HG02798 (cell line): ENCODE measurements at regions not wholly inside any gene's neighbourhood (a gene's known extent, or its start where the extent isn't known, plus 50 kb on each side); places are given as distances from the start of the nearest gene placed in this dataset.
"Not testable (repeated sequence)": the region's sequence is repeated elsewhere in the genome, so short reads cannot be mapped to it uniquely, and the experiment has no call there.

Experiments
- ATAC-seq: cut with Tn5 transposase; IDR thresholded peaks from one replicate; pipeline ENCODE4 v1.9.1; 2021; ENCODE audit warnings: mild to moderate bottlenecking; ENCODE audit not compliant: unreplicated experiment, poor library complexity

GRCh38 chr6:144921206-144921975 lies 636.3 kb downstream of the UTRN start:
- ATAC-seq: no peak

DNA sequence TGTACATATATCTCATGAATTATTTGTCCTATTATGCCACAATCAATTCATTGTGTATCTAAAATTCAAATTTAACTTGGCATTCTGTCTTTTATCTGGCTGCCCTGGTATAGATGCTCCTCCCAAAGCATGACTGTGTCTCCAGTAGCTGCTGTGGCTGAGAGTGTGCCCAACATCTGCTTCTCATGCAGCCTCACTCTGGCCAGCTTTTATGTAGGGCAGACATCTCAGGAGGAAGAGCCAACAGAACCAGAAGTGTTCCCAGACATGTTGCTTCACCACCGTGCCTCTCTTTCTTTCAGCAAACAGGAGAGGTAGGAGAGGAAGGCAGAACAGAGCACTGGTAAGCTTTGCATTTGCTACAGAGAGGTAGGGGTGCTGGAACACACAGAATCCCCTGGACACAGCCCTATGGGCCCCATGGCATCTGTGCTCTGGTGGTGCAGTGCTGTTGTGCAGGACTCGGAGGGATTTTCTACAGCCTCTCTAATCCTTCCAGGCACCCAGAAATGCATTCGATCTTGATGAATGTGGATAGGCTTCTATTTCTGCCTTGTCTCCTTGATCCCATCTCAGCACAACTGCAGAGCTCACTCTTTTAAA lies 637.1 kb downstream of the UTRN start:
- no peak for ATAC-seq

- ATAC-seq: not testable (repeated sequence)
Measured at GRCh38 chr6:144922771-144923490, 637.8 kb downstream of the UTRN start.

GRCh38 chr6:144923491-144923787 lies 638.3 kb downstream of the UTRN start:
- ATAC-seq: not testable (repeated sequence)

GRCh38 chr6:144928847-144929246 lies 643.7 kb downstream of the UTRN start:
- no peak for ATAC-seq

- ATAC-seq: no peak
Measured at GRCh38 chr6:144929262-144929661, 644.1 kb downstream of the UTRN start.

DNA sequence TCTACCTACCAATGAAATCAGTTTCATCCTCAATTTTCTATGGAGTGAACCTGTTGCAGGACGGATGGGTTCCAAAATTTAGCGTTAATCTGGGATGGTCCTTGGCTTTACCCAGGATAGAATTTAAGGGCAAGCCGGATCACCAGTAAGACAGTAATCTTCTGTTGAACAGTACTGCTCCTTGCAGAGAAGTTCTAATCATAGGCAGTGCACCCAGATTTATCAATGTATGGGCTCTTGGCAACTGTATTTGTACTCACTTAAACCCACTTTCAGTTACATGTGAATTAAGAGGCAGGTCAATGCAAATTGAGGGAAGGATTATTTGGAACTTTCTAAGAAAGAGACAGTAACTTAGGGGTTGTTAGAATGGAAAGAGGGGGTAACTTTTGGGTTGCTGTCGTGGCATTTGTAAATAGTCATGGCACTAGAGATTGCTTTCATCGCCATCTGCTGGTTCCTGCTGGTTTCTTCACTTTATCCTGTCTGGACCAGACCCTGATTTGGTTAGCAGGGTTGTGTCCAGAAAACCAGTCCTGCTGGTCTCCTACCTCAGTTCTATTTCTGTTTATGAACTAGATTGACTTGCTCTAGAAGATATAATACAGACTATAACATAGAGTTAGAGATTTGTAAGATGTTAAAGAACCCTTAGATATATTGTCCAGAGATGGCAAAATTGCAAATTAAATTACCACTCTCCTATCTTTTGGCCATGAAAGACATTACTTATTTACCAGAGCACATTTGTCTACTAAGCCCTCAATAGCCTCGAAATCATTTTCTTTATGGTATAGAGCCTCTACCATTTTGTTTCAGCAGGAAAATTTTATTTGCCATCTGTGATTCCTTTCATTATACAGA lies 646.3 kb downstream of the UTRN start:
- peak; percentile 77 for ATAC-seq

DNA sequence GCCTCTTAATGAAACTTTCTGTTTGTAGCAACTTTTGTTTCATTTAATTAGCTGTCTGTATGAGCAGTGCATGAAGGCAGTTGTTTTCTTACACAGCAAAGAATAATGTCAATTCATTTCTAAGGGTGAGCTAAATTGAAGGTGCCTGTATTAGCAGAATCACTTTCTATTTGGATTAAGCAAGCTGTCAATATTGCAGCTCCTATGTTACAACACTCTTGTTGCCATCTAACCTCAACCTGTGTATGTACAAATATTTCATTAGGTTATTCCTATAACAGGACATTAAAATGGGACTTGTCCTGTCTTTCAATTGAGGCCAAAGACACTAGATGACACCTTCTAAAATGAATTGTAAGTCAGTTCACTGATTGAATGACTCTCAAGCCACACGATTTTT lies 647.5 kb downstream of the UTRN start:
- ATAC-seq: no peak

GRCh38 chr6:144935181-144935580 lies 650.0 kb downstream of the UTRN start:
- no peak for ATAC-seq

GRCh38 chr6:144935661-144936060 lies 650.5 kb downstream of the UTRN start:
- no peak for ATAC-seq

GRCh38 chr6:144936764-144937163 lies 651.6 kb downstream of the UTRN start:
- no peak for ATAC-seq

DNA sequence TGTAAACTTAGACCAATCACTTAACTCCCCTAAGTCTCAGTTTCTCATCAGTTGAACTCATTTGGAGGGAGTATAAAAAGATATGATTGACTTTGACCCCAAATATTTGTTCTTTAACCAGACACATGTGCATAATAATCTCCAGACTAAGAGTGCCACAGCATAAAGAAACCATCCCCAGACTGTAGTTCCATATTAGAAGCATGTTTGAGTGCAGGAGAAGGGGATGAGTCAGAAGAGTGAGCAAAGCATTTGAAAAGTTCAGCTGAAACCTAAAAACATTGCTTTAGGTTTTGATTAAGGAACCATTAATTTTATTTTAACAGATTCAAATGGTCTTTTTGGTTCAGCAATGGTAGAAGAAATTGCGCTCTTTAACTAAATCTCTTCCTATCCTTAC lies 654.8 kb downstream of the UTRN start:
- no peak for ATAC-seq

DNA sequence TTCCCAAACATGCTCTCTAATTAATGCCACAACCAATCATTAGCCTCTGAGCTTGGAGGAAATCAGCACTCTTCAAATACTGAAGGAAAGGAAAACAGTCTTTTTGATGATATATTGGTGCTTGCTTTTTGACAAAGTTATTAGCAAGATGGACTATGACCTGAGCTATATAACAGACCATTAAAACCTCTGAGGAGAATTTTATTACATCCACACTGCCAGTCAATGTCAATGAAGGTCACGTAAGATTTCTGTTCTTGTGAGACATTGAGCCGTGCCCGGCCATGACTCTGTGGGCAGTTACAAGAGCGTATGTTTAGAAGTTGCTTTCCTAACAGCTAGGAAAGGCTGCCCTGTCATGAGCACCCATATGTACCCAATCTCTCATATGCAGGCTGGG lies 659.0 kb downstream of the UTRN start:
- no peak for ATAC-seq

DNA sequence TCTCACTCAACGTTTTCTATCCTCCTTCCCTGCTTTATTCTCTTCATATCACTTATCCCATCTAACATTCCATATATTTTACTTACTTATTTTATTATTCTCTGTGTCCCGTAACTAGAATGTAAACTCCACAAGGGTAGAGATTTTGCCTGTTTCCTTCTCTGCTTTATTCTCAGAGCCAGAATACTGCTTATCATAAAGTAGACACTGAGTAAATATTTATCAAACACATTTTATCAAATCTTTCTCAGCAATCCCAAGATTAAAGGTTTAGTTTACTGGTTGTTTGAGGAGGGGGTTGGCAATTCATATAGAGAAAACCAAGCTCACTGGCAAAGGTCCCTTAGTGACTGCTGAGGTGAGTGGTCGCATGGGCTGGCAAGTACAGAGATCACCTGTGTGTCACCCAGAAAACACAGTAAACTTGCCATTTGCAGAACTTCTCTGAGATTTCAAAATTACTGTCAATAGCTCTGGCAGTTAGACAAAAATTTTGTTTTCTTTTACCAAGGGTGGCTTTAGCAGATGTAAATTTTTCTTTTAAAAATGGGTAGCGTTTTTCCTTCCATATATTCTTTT lies 662.4 kb downstream of the UTRN start:
- ATAC-seq: no peak

DNA sequence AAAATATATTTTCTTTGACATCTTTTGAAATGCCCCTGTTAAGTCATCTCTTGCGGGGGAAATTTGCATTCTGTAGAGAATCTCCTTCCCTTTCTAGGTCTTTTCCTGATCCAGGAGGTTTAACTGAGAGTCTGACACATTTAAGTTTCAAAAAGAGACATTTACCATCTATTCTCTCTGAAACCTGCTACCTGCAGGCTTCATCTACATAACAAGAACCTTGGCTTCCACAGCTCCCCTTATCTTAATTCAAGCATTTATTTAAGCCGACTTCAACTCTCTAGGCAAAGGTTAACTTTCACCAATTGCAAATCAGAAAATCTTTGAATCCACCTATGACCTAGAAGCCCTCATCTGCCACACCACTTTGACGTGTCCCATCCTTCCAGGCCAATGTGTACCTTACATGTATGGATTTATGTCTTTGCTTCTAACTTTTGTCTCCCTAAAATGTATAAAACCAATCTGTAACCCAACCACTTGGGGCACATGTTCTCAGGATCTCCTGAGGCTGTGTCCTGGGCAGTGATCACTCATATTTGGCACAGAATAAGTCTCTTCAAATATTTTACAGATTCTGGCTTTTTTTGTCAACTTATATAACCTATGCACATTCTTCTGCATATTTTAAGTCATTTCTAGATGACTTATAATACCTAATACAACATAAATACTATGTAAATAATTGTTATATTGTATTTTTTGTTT lies 666.7 kb downstream of the UTRN start:
- ATAC-seq: no peak

GRCh38 chr6:144952456-144953240 lies 667.5 kb downstream of the UTRN start:
- ATAC-seq: no peak

DNA sequence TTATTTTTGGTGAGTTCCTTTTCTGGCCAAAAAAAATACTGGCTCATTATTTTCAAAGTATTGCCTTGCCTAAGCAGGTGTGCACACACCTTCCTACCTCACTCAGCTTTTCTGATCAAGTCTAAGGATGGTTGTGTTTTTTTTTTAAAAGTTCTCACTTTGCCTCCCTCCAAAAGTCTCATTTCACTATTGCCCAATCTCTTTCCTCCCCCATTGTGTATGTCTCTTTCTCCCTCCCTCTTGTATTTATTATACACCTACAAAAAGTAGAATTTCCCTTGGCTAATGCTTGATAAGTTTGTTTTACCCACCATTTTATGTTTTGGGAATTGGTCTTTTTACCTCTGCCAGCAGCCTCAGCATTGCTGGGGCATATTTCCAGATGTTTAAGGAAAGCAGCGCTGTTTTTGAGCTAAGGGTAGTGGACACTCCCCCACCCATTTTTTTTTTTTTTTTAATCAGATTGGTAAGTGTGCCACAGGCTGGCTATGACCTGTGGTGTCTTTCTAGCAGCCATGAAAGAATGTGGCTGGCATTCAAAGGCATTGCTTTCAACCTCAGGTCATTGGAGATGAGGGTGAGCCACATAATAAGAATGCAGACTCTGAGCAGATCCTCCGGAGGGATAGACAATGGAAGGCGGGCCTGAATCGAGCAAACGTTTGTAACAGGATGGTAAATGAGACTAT lies 668.6 kb downstream of the UTRN start:
- no peak for ATAC-seq

- no peak for ATAC-seq
Measured at GRCh38 chr6:144954241-144954556, 669.1 kb downstream of the UTRN start.

DNA sequence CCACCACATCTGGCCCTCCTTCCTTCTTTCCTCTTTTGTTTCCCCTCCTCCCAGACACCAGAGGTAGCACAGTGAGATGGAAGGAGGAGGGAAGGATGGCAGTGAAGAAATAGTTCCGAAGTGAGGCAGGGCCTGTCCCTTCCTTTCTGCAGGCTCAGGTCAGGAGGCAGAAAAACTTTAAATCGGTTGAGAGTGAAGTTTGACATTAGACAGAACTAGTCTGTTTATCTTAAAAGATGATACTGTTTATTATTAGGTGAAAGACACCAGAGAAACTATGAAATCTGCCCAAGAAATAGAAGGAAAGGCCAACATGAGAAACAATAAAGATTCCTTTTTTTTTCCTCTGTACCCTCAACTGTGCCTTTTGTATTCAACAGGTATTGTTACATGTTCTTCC lies 670.3 kb downstream of the UTRN start:
- ATAC-seq: no peak
